Uterus (tissue), 2 donors: ENCODE measurements at regions not wholly inside any gene's neighbourhood (a gene's known extent, or its start where the extent isn't known, plus 50 kb on each side); places are given as distances from the start of the nearest gene placed in this dataset.

Experiments
- CTCF ChIP-seq, 4 experiments: fragments of 200-600 bp in 2 of 4; fragments of 450-650 bp in 2 of 4; sonication (generic) in 2 of 4; IDR thresholded peaks; one replicate each; pipeline ENCODE4 v1.5.1; 2016 to 2019; ENCODE audit warnings: antibody characterized with exemption in 4 of 4, mild to moderate bottlenecking in 2 of 4, moderate library complexity in 1 of 4
- POLR2A ChIP-seq, 2 donors: fragments of 450-650 bp; IDR thresholded peaks; one replicate each; pipeline ENCODE4 v1.6.1; 2016; ENCODE audit warnings: antibody characterized with exemption in 2 of 2, mild to moderate bottlenecking in 1 of 2, moderate library complexity in 1 of 2

GRCh38 chr10:85152496-85152895, 824.1 kb downstream of the CCSER2 start:
- no peak for TF ChIP-seq CTCF (IDR thresholded peaks at IDR 0.05)
- TF ChIP-seq POLR2A (IDR thresholded peaks at IDR 0.05) = no peak
